HepG2 (cell line): ENCODE measurements at regions not wholly inside any gene's neighbourhood (a gene's known extent, or its start where the extent isn't known, plus 50 kb on each side); places are given as distances from the start of the nearest gene placed in this dataset.
A peak's percentile ranks its signal among the peaks of the same experiment; 100 is the strongest.

Experiments used
- ASH2L ChIP-seq: fragments of 300-600, 200-600 bp; sonication (generic); IDR thresholded peaks from 2 replicates; pipeline ENCODE4 v1.7.0; 2017; ENCODE audit warnings: low read depth, mild to moderate bottlenecking, moderate library complexity, mixed read lengths, low read length; ENCODE audit not compliant: insufficient read length
- ELF4 ChIP-seq: sonication (generic); formaldehyde crosslinking; IDR thresholded peaks from 2 replicates; pipeline ENCODE4 v1.5.0; 2020; ENCODE audit warnings: missing genetic modification reagents, mild to moderate bottlenecking, moderate library complexity, borderline replicate concordance
- FOXP1 ChIP-seq, 2 experiments: fragments of 450-650 bp in 1 of 2; IDR thresholded peaks; 2 replicates each; pipeline ENCODE4 v1.6.1; 2017 to 2018; ENCODE audit warnings: antibody characterized with exemption in 1 of 2
- FOXP4 ChIP-seq: sonication (generic); formaldehyde crosslinking; IDR thresholded peaks from 2 replicates; pipeline ENCODE4 v1.4.0; 2020; ENCODE audit warnings: missing genetic modification reagents
- GPN1 ChIP-seq: sonication (generic); formaldehyde crosslinking; IDR thresholded peaks from 2 replicates; pipeline ENCODE4 v1.5.1; 2020; ENCODE audit warnings: missing genetic modification reagents, borderline replicate concordance
- IRF2 ChIP-seq: IDR thresholded peaks from 2 replicates; pipeline ENCODE4 v1.6.1; 2018; ENCODE audit warnings: missing genetic modification reagents, missing compliant biosample characterization
- KLF15 ChIP-seq: sonication (generic); formaldehyde crosslinking; IDR thresholded peaks from 2 replicates; pipeline ENCODE4 v1.8.1; 2023; ENCODE audit warnings: borderline replicate concordance, mild to moderate bottlenecking, inconsistent platforms, missing genetic modification reagents, mixed read lengths
- MED1 ChIP-seq: sonication (generic); formaldehyde crosslinking; IDR thresholded peaks from 2 replicates; pipeline ENCODE4 v1.4.0; 2020; ENCODE audit warnings: missing genetic modification reagents
- MXD3 ChIP-seq: IDR thresholded peaks from 2 replicates; pipeline ENCODE4 v1.6.1; 2016; ENCODE audit warnings: mild to moderate bottlenecking, missing biosample characterization, missing genetic modification reagents
- NFIC ChIP-seq: IDR thresholded peaks from 2 replicates; pipeline ENCODE4 v1.6.1; 2012; ENCODE audit warnings: mild to moderate bottlenecking, low read length, inconsistent platforms
- POLR2A ChIP-seq, 2 experiments: IDR thresholded peaks; 2 replicates each; pipeline ENCODE4 v1.6.1; 2011; ENCODE audit warnings: low read depth in 2 of 2, low read length in 2 of 2, mild to moderate bottlenecking in 1 of 2, moderate library complexity in 1 of 2; ENCODE audit not compliant: insufficient read depth in 1 of 2
- RNF2 ChIP-seq: fragments of 450-650 bp; conservative IDR thresholded peaks from 2 replicates; pipeline ENCODE4 v1.6.1; 2016; ENCODE audit warnings: low read depth
- SIX4 ChIP-seq: sonication (generic); formaldehyde crosslinking; IDR thresholded peaks from 2 replicates; pipeline ENCODE4 v1.4.0; 2020; ENCODE audit warnings: missing genetic modification reagents
- SRSF1 ChIP-seq: fragments of 200-400 bp; formaldehyde crosslinking; optimal IDR thresholded peaks from 2 replicates; pipeline ENCODE3; 2017; ENCODE audit warnings: mild to moderate bottlenecking, low read depth, low read length, moderate library complexity
- THAP11 ChIP-seq: IDR thresholded peaks from 2 replicates; pipeline ENCODE4 v1.6.1; 2016; ENCODE audit warnings: missing biosample characterization, missing genetic modification reagents
- XRCC5 ChIP-seq: fragments of 200-400 bp; formaldehyde crosslinking; optimal IDR thresholded peaks from 2 replicates; pipeline ENCODE3; 2017; ENCODE audit warnings: mild to moderate bottlenecking, low read length
- ZBED4 ChIP-seq: sonication (generic); formaldehyde crosslinking; IDR thresholded peaks from 2 replicates; pipeline ENCODE4 v1.4.0; 2020; ENCODE audit warnings: missing genetic modification reagents, borderline replicate concordance
- ZFP37 ChIP-seq: sonication (generic); formaldehyde crosslinking; IDR thresholded peaks from 2 replicates; pipeline ENCODE4 v1.4.0; 2020; ENCODE audit warnings: missing genetic modification reagents, borderline replicate concordance
- ZFP90 ChIP-seq: sonication (generic); formaldehyde crosslinking; IDR thresholded peaks from 2 replicates; pipeline ENCODE4 v1.8.0; 2022; ENCODE audit warnings: missing genetic modification reagents, mild to moderate bottlenecking, inconsistent platforms, borderline replicate concordance
- ZIK1 ChIP-seq: sonication (generic); formaldehyde crosslinking; IDR thresholded peaks from 2 replicates; pipeline ENCODE4 v1.5.0; 2020; ENCODE audit warnings: mild to moderate bottlenecking, low read depth, missing genetic modification reagents, borderline replicate concordance
- ZMYM2 ChIP-seq: sonication (generic); formaldehyde crosslinking; IDR thresholded peaks from 2 replicates; pipeline ENCODE4 v1.8.0; 2022; ENCODE audit warnings: mild to moderate bottlenecking, missing genetic modification reagents
- ZNF10 ChIP-seq: sonication (generic); formaldehyde crosslinking; IDR thresholded peaks from 2 replicates; pipeline ENCODE4 v1.4.0; 2020; ENCODE audit warnings: mild to moderate bottlenecking, low read depth, missing genetic modification reagents, borderline replicate concordance
- ZNF34 ChIP-seq: sonication (generic); formaldehyde crosslinking; IDR thresholded peaks from 2 replicates; pipeline ENCODE4 v1.4.0; 2020; ENCODE audit warnings: mild to moderate bottlenecking, missing genetic modification reagents, borderline replicate concordance
- ZNF546 ChIP-seq: sonication (generic); formaldehyde crosslinking; conservative IDR thresholded peaks from 2 replicates; pipeline ENCODE4 v1.8.1; 2023; ENCODE audit warnings: mild to moderate bottlenecking, missing genetic modification reagents
- ZNF616 ChIP-seq: sonication (generic); formaldehyde crosslinking; IDR thresholded peaks from 2 replicates; pipeline ENCODE4 v1.5.0; 2020; ENCODE audit warnings: low read depth, mild to moderate bottlenecking, missing genetic modification reagents
- ZNF749 ChIP-seq: sonication (generic); formaldehyde crosslinking; IDR thresholded peaks from 2 replicates; pipeline ENCODE4 v1.8.0; 2022; ENCODE audit warnings: mild to moderate bottlenecking, missing genetic modification reagents, moderate library complexity, borderline replicate concordance

- TF ChIP-seq FOXP4 (CRISPR knock-in tag) (peak; percentile 76), IRF2 (CRISPR knock-in tag) (0 out of 2 replicates have a peak, but pooled peaks have one; percentile 34), ZNF34 (CRISPR knock-in tag) (no peak), ASH2L (no peak), SRSF1 (no peak), NFIC (peak; percentile 41; the same call in 1 of the 2 replicates), ZNF546 (CRISPR knock-in tag) (no peak), ZBED4 (CRISPR knock-in tag) (0 out of 2 replicates have a peak, but pooled peaks have one; percentile 27), SIX4 (no peak), ZNF10 (no peak), KLF15 (no peak), ZFP90 (CRISPR knock-in tag) (no peak), FOXP1 (IDR thresholded peaks at IDR 0.05) (no peak), FOXP1 (CRISPR knock-in tag; IDR thresholded peaks at IDR 0.05) (peak; percentile 68), ZNF616 (CRISPR knock-in tag) (no peak), MED1 (CRISPR knock-in tag) (peak; percentile 76), MXD3 (CRISPR knock-in tag) (no peak), THAP11 (CRISPR knock-in tag) (peak; percentile 39; the same call in 1 of the 2 replicates), ZMYM2 (no peak), POLR2A (IDR thresholded peaks at IDR 0.05; ENCODE audit: insufficient read depth in 1 of 2, low read depth in 2 of 2, low read length in 2 of 2) (no peak), ZNF749 (CRISPR knock-in tag) (no peak), RNF2 (no peak), ZFP37 (CRISPR knock-in tag) (no peak), XRCC5 (no peak), GPN1 (CRISPR knock-in tag) (no peak), ELF4 (CRISPR knock-in tag) (no peak), ZIK1 (CRISPR knock-in tag) (no peak)
These were observed 395.7 kb downstream of the TRIML1 start (continued) for GRCh38 chr4:188534917-188535316.
